ENCODE measurements at regions not wholly inside any gene's neighbourhood (a gene's known extent, or its start where the extent isn't known, plus 50 kb on each side); places are given as distances from the start of the nearest gene placed in this dataset.

- Histone ChIP-seq H3K27me3 (ENCODE audit: control insufficient read depth, insufficient read depth, low read length) (no peaks in the 10 kb centered on the region), H3K4me3 (ENCODE audit: low read depth, low read length) (no peak overlapping the region), H3K36me3 (ENCODE audit: control insufficient read depth, insufficient read depth, low read length) (no peaks in the 10 kb centered on the region)
- TF ChIP-seq CTCF (IDR thresholded peaks at IDR 0.05; ENCODE audit: insufficient read depth, low read length, severe bottlenecking): no peak
- FAIRE-seq (no peak), DNase-seq (ENCODE audit: low read depth) (peak; percentile 80)
Observed at GRCh38 chr5:53322257-53322656, 158.2 kb upstream of the FST start.

- FAIRE-seq: no peak
- Histone ChIP-seq H3K36me3 (ENCODE audit: control insufficient read depth, insufficient read depth, low read length) (no peaks in the 10 kb centered on the region), H3K4me3 (ENCODE audit: low read depth, low read length) (no peak overlapping the region), H3K27me3 (ENCODE audit: control insufficient read depth, insufficient read depth, low read length) (no peaks in the 10 kb centered on the region)
- peak; percentile 99 for DNase-seq (ENCODE audit: low read depth)
- no peak for TF ChIP-seq CTCF (IDR thresholded peaks at IDR 0.05; ENCODE audit: insufficient read depth, low read length, severe bottlenecking)
Observed at GRCh38 chr5:53323511-53323910, 156.9 kb upstream of the FST start.

GRCh38 chr5:53323943-53324642 is 156.3 kb upstream of the FST start:
- DNase-seq (ENCODE audit: low read depth) (peak; percentile 98), FAIRE-seq (peak; percentile 98)

GRCh38 chr5:53326424-53327153 is 153.8 kb upstream of the FST start:
- TF ChIP-seq CTCF (IDR thresholded peaks at IDR 0.05; ENCODE audit: insufficient read depth, low read length, severe bottlenecking): no peak
- DNase-seq (ENCODE audit: low read depth) (no peak), FAIRE-seq (no peak)
- no peaks in the 10 kb centered on the region for H3K27me3 ChIP-seq (ENCODE audit: control insufficient read depth, insufficient read depth, low read length)
- no peak overlapping the region for H3K4me3 ChIP-seq (ENCODE audit: low read depth, low read length)
- H3K36me3 ChIP-seq (ENCODE audit: control insufficient read depth, insufficient read depth, low read length): no peaks in the 10 kb centered on the region

More at GRCh38 chr5:53323943-53324642, 156.3 kb upstream of the FST start:
- Histone ChIP-seq H3K4me3 (ENCODE audit: low read depth, low read length) (no peak overlapping the region), H3K36me3 (ENCODE audit: control insufficient read depth, insufficient read depth, low read length) (no peaks in the 10 kb centered on the region), H3K27me3 (ENCODE audit: control insufficient read depth, insufficient read depth, low read length) (no peaks in the 10 kb centered on the region)
- no peak for TF ChIP-seq CTCF (IDR thresholded peaks at IDR 0.05; ENCODE audit: insufficient read depth, low read length, severe bottlenecking)

- FAIRE-seq (no peak), DNase-seq (ENCODE audit: low read depth) (no peak)
- H3K4me3 ChIP-seq (ENCODE audit: low read depth, low read length): no peak overlapping the region
- H3K36me3 ChIP-seq (ENCODE audit: control insufficient read depth, insufficient read depth, low read length): no peaks in the 10 kb centered on the region
- TF ChIP-seq CTCF (IDR thresholded peaks at IDR 0.05; ENCODE audit: insufficient read depth, low read length, severe bottlenecking): no peak
- H3K27me3 ChIP-seq (ENCODE audit: control insufficient read depth, insufficient read depth, low read length): no peaks in the 10 kb centered on the region
Observed at GRCh38 chr5:53327811-53328334, 152.6 kb upstream of the FST start.
